ENCODE measurements at regions not wholly inside any gene's neighbourhood (a gene's known extent, or its start where the extent isn't known, plus 50 kb on each side); places are given as distances from the start of the nearest gene placed in this dataset.

DNA sequence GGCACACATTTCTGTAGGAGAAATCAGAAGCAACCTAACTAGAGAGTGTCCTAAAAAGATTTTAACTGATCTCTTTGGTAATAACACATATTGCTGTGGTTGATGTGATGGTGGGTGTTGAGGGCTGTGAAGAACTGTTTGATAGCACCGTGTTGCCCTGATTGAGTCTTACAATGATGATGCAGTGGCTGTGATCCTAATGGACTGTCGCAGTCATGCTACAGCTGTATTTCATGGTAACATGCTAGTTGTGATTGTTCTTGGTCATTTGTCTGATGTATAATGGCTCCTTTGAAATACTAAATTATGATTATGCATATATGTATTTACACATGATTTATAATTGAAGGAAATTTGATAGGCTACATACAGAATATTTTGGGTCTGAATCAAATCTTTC, 82.5 kb upstream of the MMADHC start:
- ATAC-seq = no peak
- Histone ChIP-seq H2AFZ (ENCODE audit: low read depth, low read length) (no peak overlapping the region), H3K27me3 (ENCODE audit: control insufficient read depth in 2 of 2, insufficient read depth in 2 of 2, low read length in 2 of 2) (no peaks in the 10 kb centered on the region), H3K79me2 (ENCODE audit: control insufficient read depth, insufficient read depth, low read length) (no peaks in the 10 kb centered on the region), H3K4me1 (replicated peaks in 1 of 2; ENCODE audit: control insufficient read depth in 2 of 2, insufficient read depth in 2 of 2, low read length in 2 of 2) (no peaks in the 10 kb centered on the region), H3K9me3 (replicated peaks; ENCODE audit: control insufficient read depth, insufficient read depth, low read depth, low read length) (no peaks in the 10 kb centered on the region), H3K4me3 (no peak overlapping the region), H3K9ac (ENCODE audit: insufficient read depth in 1 of 2, low read depth in 2 of 2, low read length in 2 of 2) (no peak overlapping the region), H3K27ac (ENCODE audit: extremely low read depth, low read depth, low read length) (no peak overlapping the region), H3K36me3 (ENCODE audit: control insufficient read depth, insufficient read depth, low read length) (no peaks in the 10 kb centered on the region), H3K4me2 (ENCODE audit: insufficient read depth, low read length) (no peak overlapping the region), H4K20me1 (replicated peaks; ENCODE audit: control insufficient read depth, insufficient read depth, low read length) (no peaks in the 10 kb centered on the region), H3K9me1 (ENCODE audit: control insufficient read depth, insufficient read depth, low read length) (no peaks in the 10 kb centered on the region)
- in situ Hi-C loops (cut with MboI) (no loop called here), intact Hi-C loops (cut with micrococcal nuclease) (no loop called here)
- TF ChIP-seq PHF20 (IDR thresholded peaks at IDR 0.05; ENCODE audit: partially characterized antibody) (no peak), CBFA2T2 (conservative IDR thresholded peaks at IDR 0.05) (no peak), ATF2 (CRISPR knock-in tag; IDR thresholded peaks at IDR 0.05) (no peak)
- CTCF ChIA-PET (ENCODE audit: low intra/inter-chr PET ratio) = no interaction called here
- no peak for DNase-seq (ENCODE audit: extremely low read depth in 1 of 4, low spot score in 3 of 4)
- FAIRE-seq = no peak
- POLR2A ChIA-PET = no interaction called here
- WGBS (ENCODE audit: insufficient coverage, low coverage, missing lambda C conversion rate) = 2% methylated on average over 2 of the region's 2 CpGs
- BruUV-seq (replicated peaks) = no TSS peak

DNA sequence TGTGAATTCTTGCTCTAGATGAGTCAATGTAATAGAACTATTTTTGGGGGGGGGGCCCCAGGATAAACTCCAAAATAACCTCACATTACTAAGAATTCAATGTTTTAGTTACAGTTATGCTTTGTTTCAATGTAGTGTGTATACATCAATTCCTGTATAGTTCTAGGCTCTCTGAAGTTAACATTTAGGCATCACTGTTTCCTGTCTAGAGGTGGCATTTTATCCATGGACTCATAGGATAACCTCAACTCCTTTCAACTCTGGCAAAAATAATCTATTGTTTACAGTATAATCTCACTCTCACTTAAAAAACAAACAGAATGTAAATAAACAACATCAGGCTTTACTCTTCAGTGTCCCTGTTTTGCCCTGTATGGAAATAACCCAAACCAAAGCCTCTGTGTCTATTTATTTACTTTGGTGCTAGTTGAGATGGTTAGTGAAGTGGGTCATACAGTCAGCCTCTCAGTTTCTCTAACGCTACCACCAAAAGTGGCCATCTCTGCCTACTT, 79.3 kb upstream of the MMADHC start:
- WGBS (ENCODE audit: insufficient coverage, low coverage, missing lambda C conversion rate) = 6% methylated on average over 1 of the region's 1 CpG
- BruUV-seq (replicated peaks) = no TSS peak
- in situ Hi-C loops (cut with MboI) = no loop called here
- TF ChIP-seq SRSF3 (IDR thresholded peaks at IDR 0.05; ENCODE audit: insufficient read depth, low read length) = no peak
- no peak for TF ChIP-seq HSF4 (CRISPR knock-in tag; IDR thresholded peaks at IDR 0.05; ENCODE audit: borderline replicate concordance)
- TF ChIP-seq SLC30A9 (CRISPR knock-in tag; IDR thresholded peaks at IDR 0.05) = no peak
- TF ChIP-seq CBX3 (IDR thresholded peaks at IDR 0.05; ENCODE audit: borderline replicate concordance in 1 of 2, low read length in 2 of 2) = no peak
- TF ChIP-seq ZNF347 (CRISPR knock-in tag; IDR thresholded peaks at IDR 0.05; ENCODE audit: low read depth) = no peak
- TF ChIP-seq U2AF2 (optimal IDR thresholded peaks at IDR 0.05; ENCODE audit: low read depth, low read length) = no peak
- no peak for TF ChIP-seq MIER1 (IDR thresholded peaks at IDR 0.05; ENCODE audit: low read depth)
- TF ChIP-seq ZNF436 (CRISPR knock-in tag; IDR thresholded peaks at IDR 0.05) = no peak
- TF ChIP-seq ZNF445 (CRISPR knock-in tag; IDR thresholded peaks at IDR 0.05; ENCODE audit: low read depth) = no peak
- no peak for TF ChIP-seq POLR2B (IDR thresholded peaks at IDR 0.05; ENCODE audit: low read depth, partially characterized antibody)
- TF ChIP-seq DDX20 (tag; IDR thresholded peaks at IDR 0.05; ENCODE audit: low read depth) = no peak

More for the DNA sequence above, 79.3 kb upstream of the MMADHC start:
- Histone ChIP-seq H3K9me3 (replicated peaks; ENCODE audit: control insufficient read depth, insufficient read depth, low read depth, low read length) (0 out of 2 replicates have a peak, but pooled peaks cover 3% of the 10 kb centered on the region), H3K9me1 (ENCODE audit: control insufficient read depth, insufficient read depth, low read length) (no peaks in the 10 kb centered on the region), H3K27me3 (ENCODE audit: control insufficient read depth in 2 of 2, insufficient read depth in 2 of 2, low read length in 2 of 2) (no peaks in the 10 kb centered on the region), H3K9ac (ENCODE audit: insufficient read depth in 1 of 2, low read depth in 2 of 2, low read length in 2 of 2) (no peak overlapping the region), H3K4me1 (replicated peaks in 1 of 2; ENCODE audit: control insufficient read depth in 2 of 2, insufficient read depth in 2 of 2, low read length in 2 of 2) (no peaks in the 10 kb centered on the region), H3K79me2 (ENCODE audit: control insufficient read depth, insufficient read depth, low read length) (no peaks in the 10 kb centered on the region), H3K4me2 (ENCODE audit: insufficient read depth, low read length) (no peak overlapping the region), H2AFZ (ENCODE audit: low read depth, low read length) (no peak overlapping the region), H3K4me3 (no peak overlapping the region), H3K27ac (ENCODE audit: extremely low read depth, low read depth, low read length) (no peak overlapping the region), H4K20me1 (replicated peaks; ENCODE audit: control insufficient read depth, insufficient read depth, low read length) (no peaks in the 10 kb centered on the region), H3K36me3 (ENCODE audit: control insufficient read depth, insufficient read depth, low read length) (no peaks in the 10 kb centered on the region)
- intact Hi-C loops (cut with micrococcal nuclease) = no loop called here
- DNase-seq (ENCODE audit: extremely low read depth in 1 of 4, low spot score in 3 of 4) (no peak), FAIRE-seq (no peak), ATAC-seq (no peak)
- CTCF ChIA-PET (ENCODE audit: low intra/inter-chr PET ratio) = no interaction called here
- POLR2A ChIA-PET = no interaction called here

Measured in K562 (cell line).